HL-60 (cell line): ENCODE measurements at regions not wholly inside any gene's neighbourhood (a gene's known extent, or its start where the extent isn't known, plus 50 kb on each side); places are given as distances from the start of the nearest gene placed in this dataset.

ENCODE experiments used
- POLR2AphosphoS5 ChIP-seq: IDR thresholded peaks from 2 replicates; pipeline ENCODE4 v1.6.1; 2012; ENCODE audit warnings: low read depth
- REST ChIP-seq: IDR thresholded peaks from 2 replicates; pipeline ENCODE4 v1.6.1; 2012; ENCODE audit warnings: low read depth; ENCODE audit not compliant: insufficient replicate concordance
- TF ChIP-seq, protein P1 (sequence below): IDR thresholded peaks from one replicate; pipeline ENCODE4 v1.5.1; 2011; ENCODE audit warnings: low read length, control low read depth, inconsistent platforms; ENCODE audit not compliant: insufficient read depth

DNA sequence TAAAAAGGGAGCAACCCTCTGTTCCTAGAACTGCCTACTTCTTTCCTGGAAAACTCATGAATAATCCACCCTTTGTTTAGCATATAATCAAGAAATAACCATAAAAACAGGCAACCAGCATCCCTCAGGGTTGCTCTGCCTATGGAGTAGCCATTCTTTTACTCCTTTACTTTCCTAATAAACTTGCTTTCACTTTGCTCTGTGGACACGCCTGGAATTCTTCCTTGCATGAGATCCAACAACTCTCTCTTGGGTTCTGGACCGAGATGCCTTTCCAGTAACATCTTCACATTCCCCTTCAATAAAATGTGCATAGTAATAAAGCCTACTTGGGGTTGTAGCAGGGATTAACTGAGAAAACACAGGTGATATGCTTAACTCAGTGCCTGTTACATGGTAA lies 286.4 kb upstream of the AMIGO2 start:
- TF ChIP-seq, protein P1, sequence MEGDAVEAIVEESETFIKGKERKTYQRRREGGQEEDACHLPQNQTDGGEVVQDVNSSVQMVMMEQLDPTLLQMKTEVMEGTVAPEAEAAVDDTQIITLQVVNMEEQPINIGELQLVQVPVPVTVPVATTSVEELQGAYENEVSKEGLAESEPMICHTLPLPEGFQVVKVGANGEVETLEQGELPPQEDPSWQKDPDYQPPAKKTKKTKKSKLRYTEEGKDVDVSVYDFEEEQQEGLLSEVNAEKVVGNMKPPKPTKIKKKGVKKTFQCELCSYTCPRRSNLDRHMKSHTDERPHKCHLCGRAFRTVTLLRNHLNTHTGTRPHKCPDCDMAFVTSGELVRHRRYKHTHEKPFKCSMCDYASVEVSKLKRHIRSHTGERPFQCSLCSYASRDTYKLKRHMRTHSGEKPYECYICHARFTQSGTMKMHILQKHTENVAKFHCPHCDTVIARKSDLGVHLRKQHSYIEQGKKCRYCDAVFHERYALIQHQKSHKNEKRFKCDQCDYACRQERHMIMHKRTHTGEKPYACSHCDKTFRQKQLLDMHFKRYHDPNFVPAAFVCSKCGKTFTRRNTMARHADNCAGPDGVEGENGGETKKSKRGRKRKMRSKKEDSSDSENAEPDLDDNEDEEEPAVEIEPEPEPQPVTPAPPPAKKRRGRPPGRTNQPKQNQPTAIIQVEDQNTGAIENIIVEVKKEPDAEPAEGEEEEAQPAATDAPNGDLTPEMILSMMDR, result no peak
- TF ChIP-seq REST (no peak), POLR2AphosphoS5 (no peak)
